ENCODE measurements at regions not wholly inside any gene's neighbourhood (a gene's known extent, or its start where the extent isn't known, plus 50 kb on each side); places are given as distances from the start of the nearest gene placed in this dataset.

GRCh38 chr7:80026766-80027165 lies 107.9 kb upstream of the GNAI1 start:
- no peak for TF ChIP-seq EZH2 (IDR thresholded peaks at IDR 0.05; ENCODE audit: insufficient read depth, poor library complexity, severe bottlenecking)
- no peak for TF ChIP-seq EZH2phosphoT487 (IDR thresholded peaks at IDR 0.05; ENCODE audit: insufficient read depth, low read depth)

Measured in GM23248 (cell line).